ENCODE measurements at regions not wholly inside any gene's neighbourhood (a gene's known extent, or its start where the extent isn't known, plus 50 kb on each side); places are given as distances from the start of the nearest gene placed in this dataset.

DNA sequence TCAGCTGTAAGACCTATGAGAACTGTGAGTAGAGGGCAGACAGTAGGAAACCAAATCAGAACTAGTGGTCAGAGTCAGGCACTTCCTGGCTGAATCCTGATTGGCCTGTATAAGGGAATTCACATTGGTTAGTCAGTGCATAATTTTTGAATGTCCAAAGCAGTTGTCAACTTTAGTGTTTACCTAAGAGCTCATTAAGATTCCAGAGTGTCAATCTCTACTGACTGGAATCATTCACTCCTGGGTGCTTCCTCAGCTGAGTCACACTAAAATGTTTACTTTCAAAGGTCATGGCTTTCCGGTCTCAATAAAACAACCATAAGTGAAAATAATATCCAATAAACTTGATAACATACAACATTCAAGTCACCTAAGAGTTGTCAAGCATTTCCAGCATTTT lies 306.1 kb downstream of the C11orf87 start:
- no peaks in the 10 kb centered on the region for H3K27me3 ChIP-seq (ENCODE audit: control insufficient read depth, insufficient read depth, low read length)
- no peak overlapping the region for H3K9ac ChIP-seq (ENCODE audit: low read depth, low read length)
- H3K4me2 ChIP-seq (ENCODE audit: low read length) = no peak overlapping the region
- H3K4me3 ChIP-seq (ENCODE audit: low read length) = no peak overlapping the region
- H3K4me1 ChIP-seq (ENCODE audit: control insufficient read depth, insufficient read depth, low read length) = peaks cover under 1% of the 10 kb centered on the region
- no peaks in the 10 kb centered on the region for H3K9me3 ChIP-seq (replicated peaks; ENCODE audit: low read length)
- no peaks in the 10 kb centered on the region for H3K36me3 ChIP-seq (ENCODE audit: insufficient read depth, low read length)

DNA sequence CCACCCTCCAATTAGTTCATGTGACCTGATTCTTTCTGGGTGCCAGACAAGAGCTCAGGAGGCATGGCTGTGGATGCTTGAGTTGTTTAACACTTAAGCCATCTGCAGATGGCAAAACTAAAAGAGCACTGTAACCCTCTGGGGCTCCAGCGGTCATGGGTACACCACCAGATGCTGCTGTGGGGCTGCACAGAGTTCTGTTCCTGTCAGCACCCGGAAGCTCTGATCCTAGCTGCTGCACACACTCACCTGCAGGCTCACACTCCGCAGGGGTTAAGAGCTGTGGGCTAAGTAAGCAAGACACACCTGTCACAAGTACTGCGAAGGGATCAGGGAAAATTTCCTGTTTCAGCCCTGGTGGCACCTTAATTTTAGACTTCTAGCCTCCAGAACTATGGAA lies 307.8 kb downstream of the C11orf87 start:
- H3K4me3 ChIP-seq (ENCODE audit: low read length) = no peak overlapping the region

DNA sequence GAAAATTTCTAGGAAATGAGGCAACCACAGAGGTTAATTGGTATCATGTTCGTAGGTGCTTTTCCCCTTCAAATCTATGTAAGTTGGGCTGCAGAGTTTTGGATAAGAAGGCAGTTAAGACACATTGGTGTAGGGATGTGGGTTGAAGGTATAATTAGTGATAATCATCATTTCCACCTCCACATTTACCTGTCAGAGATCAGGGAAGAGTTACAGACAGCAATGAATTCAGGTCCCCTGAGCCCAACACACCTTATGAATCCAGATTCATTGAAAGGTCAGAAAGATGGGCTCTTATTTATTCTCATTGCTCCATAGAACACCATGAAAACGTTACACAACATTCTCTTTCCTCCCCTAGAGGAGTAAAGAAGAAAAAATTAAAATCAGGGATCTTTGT lies 308.7 kb downstream of the C11orf87 start:
- H3K4me1 ChIP-seq (ENCODE audit: control insufficient read depth, insufficient read depth, low read length) = peaks cover 7% of the 10 kb centered on the region

More for the DNA sequence above, 307.8 kb downstream of the C11orf87 start:
- Histone ChIP-seq H3K27me3 (ENCODE audit: control insufficient read depth, insufficient read depth, low read length) (no peaks in the 10 kb centered on the region), H3K9ac (ENCODE audit: low read depth, low read length) (no peak overlapping the region), H3K36me3 (ENCODE audit: insufficient read depth, low read length) (no peaks in the 10 kb centered on the region), H3K4me2 (ENCODE audit: low read length) (no peak overlapping the region), H3K4me1 (ENCODE audit: control insufficient read depth, insufficient read depth, low read length) (peaks cover 7% of the 10 kb centered on the region), H3K9me3 (replicated peaks; ENCODE audit: low read length) (no peaks in the 10 kb centered on the region)

DNA sequence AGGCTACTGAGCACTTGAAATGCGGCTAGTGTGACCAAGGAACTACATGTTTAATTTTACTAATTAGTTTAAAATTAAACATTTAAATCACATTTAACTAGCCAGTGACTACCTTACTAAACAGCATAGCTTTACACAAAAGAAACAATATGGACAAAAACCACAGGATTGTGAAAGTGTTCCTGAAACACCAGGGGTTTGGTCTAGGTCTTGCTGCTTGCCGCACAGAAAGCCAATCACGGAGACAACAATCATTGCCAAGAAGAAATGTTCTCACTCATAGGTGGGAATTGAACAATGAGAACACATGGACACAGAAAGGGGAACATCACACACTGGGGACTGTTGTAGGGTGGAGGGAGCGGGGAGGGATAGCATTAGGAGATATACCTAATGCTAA lies 309.5 kb downstream of the C11orf87 start:
- Histone ChIP-seq H3K9ac (ENCODE audit: low read depth, low read length) (no peak overlapping the region), H3K4me2 (ENCODE audit: low read length) (no peak overlapping the region), H3K4me3 (ENCODE audit: low read length) (no peak overlapping the region), H3K9me3 (replicated peaks; ENCODE audit: low read length) (no peaks in the 10 kb centered on the region), H3K4me1 (ENCODE audit: control insufficient read depth, insufficient read depth, low read length) (peaks cover 7% of the 10 kb centered on the region), H3K36me3 (ENCODE audit: insufficient read depth, low read length) (no peaks in the 10 kb centered on the region), H3K27me3 (ENCODE audit: control insufficient read depth, insufficient read depth, low read length) (no peaks in the 10 kb centered on the region)

More for the DNA sequence above, 308.7 kb downstream of the C11orf87 start:
- H3K36me3 ChIP-seq (ENCODE audit: insufficient read depth, low read length) = no peaks in the 10 kb centered on the region
- H3K4me3 ChIP-seq (ENCODE audit: low read length) = no peak overlapping the region
- no peak overlapping the region for H3K9ac ChIP-seq (ENCODE audit: low read depth, low read length)
- no peak overlapping the region for H3K4me2 ChIP-seq (ENCODE audit: low read length)
- no peaks in the 10 kb centered on the region for H3K9me3 ChIP-seq (replicated peaks; ENCODE audit: low read length)
- H3K27me3 ChIP-seq (ENCODE audit: control insufficient read depth, insufficient read depth, low read length) = no peaks in the 10 kb centered on the region

DNA sequence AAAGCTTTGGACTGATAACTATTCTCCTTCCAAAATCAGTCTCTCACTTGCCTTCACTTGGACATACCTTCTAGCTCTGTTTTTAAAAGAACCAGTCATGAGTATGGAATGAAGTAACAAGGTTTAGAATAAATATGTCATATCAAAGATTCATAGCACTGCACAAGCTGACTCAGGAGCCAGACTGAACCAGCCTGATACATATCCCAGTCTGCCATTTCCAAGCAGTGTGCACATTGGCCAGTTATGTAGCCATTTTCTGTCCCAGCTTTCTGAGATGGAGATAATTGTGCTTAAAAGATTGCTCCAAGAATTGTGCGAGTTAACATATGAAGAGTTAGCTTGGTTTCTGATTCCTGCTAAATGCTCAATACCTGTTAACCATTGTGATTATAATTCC lies 311.3 kb downstream of the C11orf87 start:
- Histone ChIP-seq H3K36me3 (ENCODE audit: insufficient read depth, low read length) (no peaks in the 10 kb centered on the region), H3K9me3 (replicated peaks; ENCODE audit: low read length) (no peaks in the 10 kb centered on the region), H3K4me3 (ENCODE audit: low read length) (no peak overlapping the region), H3K4me1 (ENCODE audit: control insufficient read depth, insufficient read depth, low read length) (peaks cover 7% of the 10 kb centered on the region), H3K9ac (ENCODE audit: low read depth, low read length) (no peak overlapping the region), H3K27me3 (ENCODE audit: control insufficient read depth, insufficient read depth, low read length) (no peaks in the 10 kb centered on the region), H3K4me2 (ENCODE audit: low read length) (no peak overlapping the region)

DNA sequence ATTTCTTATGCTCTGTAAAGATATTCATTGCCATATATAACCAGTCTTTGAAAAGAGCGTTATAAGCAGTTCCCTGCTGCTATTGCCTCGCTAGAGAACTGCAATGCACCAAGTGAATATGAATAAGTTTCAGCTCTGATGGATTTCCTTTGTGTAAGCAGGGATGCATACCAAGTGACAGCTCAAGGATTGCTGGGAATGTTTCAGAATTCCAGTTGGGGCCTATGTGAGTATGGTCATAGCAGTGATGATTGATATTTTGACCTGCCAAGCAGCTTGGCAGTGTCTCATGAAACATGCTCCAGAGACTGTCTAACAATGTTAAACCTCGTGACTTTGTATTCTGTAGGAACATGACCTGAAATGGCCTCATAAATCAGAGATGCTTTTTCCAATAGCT lies 312.6 kb downstream of the C11orf87 start:
- Histone ChIP-seq H3K27me3 (ENCODE audit: control insufficient read depth, insufficient read depth, low read length) (no peaks in the 10 kb centered on the region), H3K9me3 (replicated peaks; ENCODE audit: low read length) (no peaks in the 10 kb centered on the region), H3K4me2 (ENCODE audit: low read length) (no peak overlapping the region), H3K36me3 (ENCODE audit: insufficient read depth, low read length) (no peaks in the 10 kb centered on the region), H3K9ac (ENCODE audit: low read depth, low read length) (no peak overlapping the region), H3K4me3 (ENCODE audit: low read length) (no peak overlapping the region), H3K4me1 (ENCODE audit: control insufficient read depth, insufficient read depth, low read length) (peaks cover 7% of the 10 kb centered on the region)

DNA sequence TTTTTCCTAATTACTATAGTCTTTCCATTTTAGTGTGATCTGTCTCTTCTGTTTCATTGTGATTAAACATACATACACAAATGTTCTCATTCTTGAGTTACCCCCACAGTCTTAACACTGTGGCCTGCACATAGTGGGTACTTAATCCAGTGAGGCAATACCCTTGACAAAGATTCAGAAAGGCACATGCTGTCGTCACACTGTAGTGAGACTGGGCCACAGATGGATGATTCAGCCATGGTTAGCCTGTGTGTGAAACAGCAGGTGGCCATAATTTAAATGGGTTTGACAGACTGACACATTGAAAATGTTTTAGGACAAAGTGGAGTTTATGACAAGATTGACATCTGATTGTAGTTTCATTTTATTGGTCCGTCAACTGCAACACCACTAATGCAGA lies 313.1 kb downstream of the C11orf87 start:
- H3K27me3 ChIP-seq (ENCODE audit: control insufficient read depth, insufficient read depth, low read length) = no peaks in the 10 kb centered on the region
- H3K9ac ChIP-seq (ENCODE audit: low read depth, low read length) = no peak overlapping the region
- no peaks in the 10 kb centered on the region for H3K9me3 ChIP-seq (replicated peaks; ENCODE audit: low read length)
- no peak overlapping the region for H3K4me2 ChIP-seq (ENCODE audit: low read length)
- peaks cover 7% of the 10 kb centered on the region for H3K4me1 ChIP-seq (ENCODE audit: control insufficient read depth, insufficient read depth, low read length)
- no peaks in the 10 kb centered on the region for H3K36me3 ChIP-seq (ENCODE audit: insufficient read depth, low read length)
- H3K4me3 ChIP-seq (ENCODE audit: low read length) = no peak overlapping the region

DNA sequence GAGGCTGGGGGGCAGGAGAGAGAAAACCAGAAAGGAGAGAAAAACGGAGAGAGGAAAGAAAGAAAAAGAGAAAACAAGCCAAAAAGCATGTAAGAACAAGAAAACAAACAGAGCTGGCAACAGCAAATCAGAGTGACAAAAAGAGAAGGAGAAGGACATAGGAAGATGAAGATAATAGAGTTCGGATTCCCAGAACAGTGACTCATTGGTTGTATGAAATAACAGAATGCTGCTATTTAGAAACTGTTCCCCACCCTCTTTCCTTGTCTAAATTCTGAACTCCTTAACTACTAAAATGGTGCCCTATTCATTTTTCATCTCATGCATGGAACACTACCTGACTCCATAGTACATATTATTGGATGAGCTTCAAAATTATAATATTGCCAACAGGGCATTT lies 317.4 kb downstream of the C11orf87 start:
- Histone ChIP-seq H3K9me3 (replicated peaks; ENCODE audit: low read length) (no peaks in the 10 kb centered on the region), H3K36me3 (ENCODE audit: insufficient read depth, low read length) (no peaks in the 10 kb centered on the region), H3K27me3 (ENCODE audit: control insufficient read depth, insufficient read depth, low read length) (no peaks in the 10 kb centered on the region), H3K4me1 (ENCODE audit: control insufficient read depth, insufficient read depth, low read length) (no peaks in the 10 kb centered on the region), H3K9ac (ENCODE audit: low read depth, low read length) (no peak overlapping the region), H3K4me3 (ENCODE audit: low read length) (no peak overlapping the region), H3K4me2 (ENCODE audit: low read length) (no peak overlapping the region)

DNA sequence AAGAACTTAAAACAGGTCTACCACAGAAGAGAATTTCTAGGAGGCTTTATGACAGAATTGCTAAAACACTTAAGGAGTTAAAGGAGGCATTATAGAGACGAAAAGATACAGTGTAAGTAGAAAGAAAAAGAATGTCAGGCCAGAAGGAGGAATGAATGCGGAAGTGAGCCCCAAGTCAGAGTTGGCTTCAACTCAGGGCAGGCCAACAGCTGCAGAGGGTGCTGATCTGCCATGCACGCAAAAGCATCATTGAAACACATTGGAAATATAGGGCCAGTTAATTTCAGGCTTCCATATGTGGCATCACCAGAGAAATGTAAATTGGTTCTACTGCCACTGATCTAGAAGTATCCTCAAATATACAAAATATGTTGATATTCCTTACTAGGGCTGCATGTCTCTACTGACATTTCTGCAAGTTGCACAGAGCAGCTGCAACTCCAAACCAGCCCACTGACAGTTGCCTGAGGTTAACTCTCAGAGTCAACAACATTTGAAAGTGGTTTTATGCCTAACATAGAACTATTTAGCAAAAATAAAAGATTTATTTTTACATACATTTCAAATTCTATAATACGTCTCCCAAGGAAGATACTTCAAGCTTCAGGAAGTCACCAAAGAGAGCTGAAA lies 324.1 kb downstream of the C11orf87 start:
- H3K4me3 ChIP-seq (ENCODE audit: low read length) = no peak overlapping the region
- H3K4me2 ChIP-seq (ENCODE audit: low read length) = no peak overlapping the region
- no peaks in the 10 kb centered on the region for H3K4me1 ChIP-seq (ENCODE audit: control insufficient read depth, insufficient read depth, low read length)
- H3K9ac ChIP-seq (ENCODE audit: low read depth, low read length) = no peak overlapping the region
- H3K9me3 ChIP-seq (replicated peaks; ENCODE audit: low read length) = no peaks in the 10 kb centered on the region
- H3K27me3 ChIP-seq (ENCODE audit: control insufficient read depth, insufficient read depth, low read length) = no peaks in the 10 kb centered on the region
- H3K36me3 ChIP-seq (ENCODE audit: insufficient read depth, low read length) = no peaks in the 10 kb centered on the region

DNA sequence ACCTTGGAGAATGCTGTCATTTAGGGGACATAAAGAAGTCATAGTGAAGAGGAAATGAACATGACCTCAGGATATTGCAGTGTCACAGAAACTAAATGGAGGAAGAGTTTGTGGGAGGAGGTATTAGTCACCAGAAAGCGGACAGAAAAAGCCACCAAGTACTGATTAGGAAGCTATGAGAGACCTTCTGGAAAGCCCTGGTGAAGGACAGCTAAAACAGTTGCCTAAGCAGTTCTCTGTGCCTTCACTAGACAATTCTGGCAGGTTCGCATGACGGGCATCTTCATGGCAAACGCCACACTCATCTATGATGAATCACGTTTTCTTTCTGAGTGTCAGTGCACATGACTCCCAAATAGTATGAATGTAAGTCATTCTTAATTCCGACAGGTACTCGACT lies 325.8 kb downstream of the C11orf87 start:
- H3K4me3 ChIP-seq (ENCODE audit: low read length) = no peak overlapping the region
- H3K9ac ChIP-seq (ENCODE audit: low read depth, low read length) = no peak overlapping the region
- H3K36me3 ChIP-seq (ENCODE audit: insufficient read depth, low read length) = no peaks in the 10 kb centered on the region
- H3K9me3 ChIP-seq (replicated peaks; ENCODE audit: low read length) = no peaks in the 10 kb centered on the region
- H3K4me1 ChIP-seq (ENCODE audit: control insufficient read depth, insufficient read depth, low read length) = no peaks in the 10 kb centered on the region
- no peak overlapping the region for H3K4me2 ChIP-seq (ENCODE audit: low read length)
- H3K27me3 ChIP-seq (ENCODE audit: control insufficient read depth, insufficient read depth, low read length) = no peaks in the 10 kb centered on the region

DNA sequence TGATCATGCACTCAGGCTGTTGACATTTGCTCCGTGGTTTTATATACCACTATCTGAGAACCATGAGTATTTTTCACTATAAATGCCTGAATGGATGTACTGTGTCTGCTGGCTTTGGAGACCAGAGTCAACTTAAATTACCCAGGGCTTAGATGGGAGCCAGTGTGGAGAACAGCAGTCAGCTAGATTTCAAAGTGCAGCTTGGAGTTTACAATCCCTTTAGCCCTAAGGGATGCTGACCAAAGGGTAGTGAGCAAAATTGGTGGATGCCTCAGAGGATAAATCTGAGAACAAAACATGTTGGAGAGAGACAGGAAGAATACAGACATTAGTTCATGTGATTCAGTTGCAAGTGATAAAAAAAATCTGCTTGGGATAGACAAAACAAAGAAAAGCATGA lies 327.5 kb downstream of the C11orf87 start:
- Histone ChIP-seq H3K9me3 (replicated peaks; ENCODE audit: low read length) (no peaks in the 10 kb centered on the region), H3K9ac (ENCODE audit: low read depth, low read length) (no peak overlapping the region), H3K4me1 (ENCODE audit: control insufficient read depth, insufficient read depth, low read length) (no peaks in the 10 kb centered on the region), H3K27me3 (ENCODE audit: control insufficient read depth, insufficient read depth, low read length) (no peaks in the 10 kb centered on the region), H3K4me3 (ENCODE audit: low read length) (no peak overlapping the region), H3K4me2 (ENCODE audit: low read length) (no peak overlapping the region), H3K36me3 (ENCODE audit: insufficient read depth, low read length) (no peaks in the 10 kb centered on the region)

DNA sequence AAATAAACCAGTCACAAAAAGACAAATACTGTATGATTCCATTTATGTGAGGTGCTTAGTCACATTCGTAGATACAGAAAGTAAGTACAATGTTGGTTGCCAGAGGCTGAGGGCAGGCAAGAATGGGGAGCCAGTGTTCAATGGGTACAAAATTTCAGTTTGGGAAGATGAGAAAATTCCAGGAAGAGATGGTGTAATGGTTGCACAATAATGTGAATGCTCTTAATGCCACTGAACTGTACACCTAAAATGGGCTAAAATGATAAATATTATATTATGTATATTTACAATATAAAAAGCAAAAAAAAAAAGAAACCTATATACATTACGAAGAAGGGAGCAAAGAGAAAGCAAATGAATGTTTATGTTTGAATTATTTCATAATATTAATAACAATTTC lies 329.0 kb downstream of the C11orf87 start:
- H3K9me3 ChIP-seq (replicated peaks; ENCODE audit: low read length) = no peaks in the 10 kb centered on the region
- no peaks in the 10 kb centered on the region for H3K4me1 ChIP-seq (ENCODE audit: control insufficient read depth, insufficient read depth, low read length)
- H3K36me3 ChIP-seq (ENCODE audit: insufficient read depth, low read length) = no peaks in the 10 kb centered on the region
- H3K4me3 ChIP-seq (ENCODE audit: low read length) = no peak overlapping the region
- H3K9ac ChIP-seq (ENCODE audit: low read depth, low read length) = no peak overlapping the region
- no peak overlapping the region for H3K4me2 ChIP-seq (ENCODE audit: low read length)
- no peaks in the 10 kb centered on the region for H3K27me3 ChIP-seq (ENCODE audit: control insufficient read depth, insufficient read depth, low read length)
